DND-41 (cell line): ENCODE measurements at regions not wholly inside any gene's neighbourhood (a gene's known extent, or its start where the extent isn't known, plus 50 kb on each side); places are given as distances from the start of the nearest gene placed in this dataset.

Source experiments
- EZH2 ChIP-seq: IDR thresholded peaks from 3 replicates; pipeline ENCODE4 v1.6.1; 2012; ENCODE audit warnings: borderline replicate concordance, low read depth, mild to moderate bottlenecking, moderate library complexity, low read length, inconsistent platforms; ENCODE audit not compliant: severe bottlenecking
- TF ChIP-seq, protein P1 (sequence below): IDR thresholded peaks from 2 replicates; pipeline ENCODE4 v1.5.1; 2012; ENCODE audit warnings: borderline replicate concordance, low read length, moderate library complexity, mild to moderate bottlenecking; ENCODE audit not compliant: poor library complexity, severe bottlenecking; ENCODE audit errors: extremely low read depth

DNA sequence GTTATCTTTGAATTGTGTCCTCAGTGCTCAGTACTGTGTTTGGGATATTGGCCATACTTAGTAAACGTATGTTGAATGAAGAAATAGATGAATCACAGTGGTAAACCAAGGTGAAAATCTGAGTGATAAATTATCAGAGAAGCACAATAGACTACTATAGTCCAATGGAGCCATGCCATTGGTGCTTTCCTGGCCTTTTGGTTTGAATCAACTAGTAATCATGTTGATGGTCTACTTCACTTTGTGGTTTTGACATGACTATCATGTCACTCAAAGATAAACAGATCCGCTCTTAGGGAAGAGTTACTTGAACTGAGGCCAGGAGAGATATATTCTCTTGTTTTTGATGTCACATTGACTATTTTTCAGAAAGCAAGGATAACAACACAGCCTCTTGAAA is 86.1 kb upstream of the IGFBP3 start:
- TF ChIP-seq, protein P1, sequence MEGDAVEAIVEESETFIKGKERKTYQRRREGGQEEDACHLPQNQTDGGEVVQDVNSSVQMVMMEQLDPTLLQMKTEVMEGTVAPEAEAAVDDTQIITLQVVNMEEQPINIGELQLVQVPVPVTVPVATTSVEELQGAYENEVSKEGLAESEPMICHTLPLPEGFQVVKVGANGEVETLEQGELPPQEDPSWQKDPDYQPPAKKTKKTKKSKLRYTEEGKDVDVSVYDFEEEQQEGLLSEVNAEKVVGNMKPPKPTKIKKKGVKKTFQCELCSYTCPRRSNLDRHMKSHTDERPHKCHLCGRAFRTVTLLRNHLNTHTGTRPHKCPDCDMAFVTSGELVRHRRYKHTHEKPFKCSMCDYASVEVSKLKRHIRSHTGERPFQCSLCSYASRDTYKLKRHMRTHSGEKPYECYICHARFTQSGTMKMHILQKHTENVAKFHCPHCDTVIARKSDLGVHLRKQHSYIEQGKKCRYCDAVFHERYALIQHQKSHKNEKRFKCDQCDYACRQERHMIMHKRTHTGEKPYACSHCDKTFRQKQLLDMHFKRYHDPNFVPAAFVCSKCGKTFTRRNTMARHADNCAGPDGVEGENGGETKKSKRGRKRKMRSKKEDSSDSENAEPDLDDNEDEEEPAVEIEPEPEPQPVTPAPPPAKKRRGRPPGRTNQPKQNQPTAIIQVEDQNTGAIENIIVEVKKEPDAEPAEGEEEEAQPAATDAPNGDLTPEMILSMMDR = no peak
- TF ChIP-seq EZH2 = no peak
